Islet of Langerhans (tissue), 1 donor: ENCODE measurements at regions not wholly inside any gene's neighbourhood (a gene's known extent, or its start where the extent isn't known, plus 50 kb on each side); places are given as distances from the start of the nearest gene placed in this dataset.
"Not testable (repeated sequence)": the region's sequence is repeated elsewhere in the genome, so short reads cannot be mapped to it uniquely, and the experiment has no call there.

ENCODE experiments used
- FAIRE-seq: peaks from one replicate; lab custom pipeline; 2011; peaks lifted over from hg19 to GRCh38; lab: Jason Lieb, UNC

DNA sequence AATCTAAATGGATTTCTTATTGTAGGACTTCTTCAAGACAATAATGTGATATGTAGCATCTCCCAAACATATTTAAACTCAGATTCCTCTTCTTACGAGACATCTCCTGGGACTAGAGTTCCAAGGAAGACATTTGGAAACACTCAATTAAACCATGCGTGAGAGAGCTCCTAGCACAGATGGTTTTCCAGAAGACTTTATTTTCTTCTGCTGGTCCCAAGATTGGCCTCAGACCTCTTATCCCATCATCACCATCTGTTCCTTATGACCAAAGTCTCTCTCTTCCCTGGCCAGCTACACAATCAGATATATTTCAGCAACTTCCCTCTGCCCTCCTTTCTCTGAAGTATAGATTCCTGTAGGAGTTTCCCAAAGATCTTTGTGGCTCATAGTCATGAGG is 93.2 kb upstream of the JARID2 start:
- FAIRE-seq: no peak

DNA sequence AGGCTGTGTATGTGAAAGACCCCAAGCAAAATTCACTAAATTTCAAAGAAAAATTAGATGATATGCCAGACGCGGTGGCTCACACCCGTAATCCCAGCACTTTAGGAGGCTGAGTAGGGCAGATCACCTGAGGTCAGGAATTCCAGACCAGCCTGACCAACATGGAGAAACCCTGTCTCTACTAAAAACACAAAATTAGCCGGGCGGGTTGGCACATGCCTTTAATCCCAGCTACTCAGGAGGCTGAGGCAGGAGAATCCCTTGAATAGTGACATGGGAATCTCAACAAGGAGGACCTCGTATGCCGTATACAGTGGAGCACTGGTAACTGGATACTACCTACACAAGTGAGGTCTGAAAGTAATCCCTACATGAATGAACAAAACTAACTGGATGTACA is 92.7 kb upstream of the JARID2 start:
- FAIRE-seq: no peak

DNA sequence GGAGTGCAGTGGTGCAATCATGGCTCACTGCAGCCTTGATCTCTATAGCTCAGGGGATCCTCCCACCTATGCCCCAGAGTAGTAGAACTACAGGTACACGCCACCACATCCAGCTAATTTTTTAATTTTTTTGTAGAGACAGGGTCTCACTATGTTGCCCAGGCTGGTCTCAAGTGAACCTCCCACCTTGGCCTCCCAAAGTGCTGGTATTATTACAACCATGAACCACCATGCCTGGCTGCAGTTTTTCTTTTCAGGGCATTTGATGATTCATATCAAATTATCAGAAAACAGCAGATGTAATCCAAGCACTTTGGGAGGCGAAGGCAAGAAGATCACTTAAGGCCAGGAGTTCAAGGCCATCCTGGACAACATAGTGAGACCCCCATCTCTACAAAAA is 88.4 kb upstream of the JARID2 start:
- FAIRE-seq: no peak

DNA sequence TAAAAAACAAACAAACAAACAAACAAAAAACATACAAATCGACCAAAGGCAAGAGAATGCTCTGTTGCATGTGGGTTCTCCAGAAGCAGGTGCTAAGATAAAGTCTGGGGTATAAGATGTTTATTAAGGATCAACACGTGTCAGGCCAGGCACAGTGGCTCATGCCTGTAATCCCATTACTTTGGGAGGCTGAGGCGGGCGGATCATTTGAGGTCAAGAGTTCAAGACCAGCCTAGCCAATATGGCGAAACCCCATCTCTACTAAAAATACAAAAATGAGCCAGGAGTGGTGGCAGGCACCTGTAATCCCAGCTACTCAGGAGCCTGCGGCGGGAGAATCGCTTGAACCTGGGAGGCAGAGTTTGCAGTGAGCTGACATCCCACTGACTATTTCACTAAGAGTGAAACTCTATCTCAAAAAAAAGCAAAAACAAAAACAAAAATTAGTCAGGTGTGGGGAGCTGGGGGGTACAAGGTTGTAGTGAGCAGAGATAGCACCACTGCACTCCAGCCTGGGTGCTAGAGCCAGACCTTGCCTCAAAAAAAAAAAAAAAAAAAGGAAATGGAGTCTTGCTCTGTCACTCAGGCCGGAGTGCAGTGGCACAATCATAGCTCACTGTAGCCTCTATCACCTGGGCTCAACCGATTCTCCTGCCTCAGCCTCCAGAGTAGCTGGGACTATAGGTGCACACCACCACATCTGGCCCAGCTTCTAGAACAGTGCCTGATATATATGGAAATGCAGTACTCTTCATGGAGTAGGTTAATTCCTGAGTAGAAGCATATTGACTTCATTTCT is 86.8 kb upstream of the JARID2 start:
- FAIRE-seq: no peak

DNA sequence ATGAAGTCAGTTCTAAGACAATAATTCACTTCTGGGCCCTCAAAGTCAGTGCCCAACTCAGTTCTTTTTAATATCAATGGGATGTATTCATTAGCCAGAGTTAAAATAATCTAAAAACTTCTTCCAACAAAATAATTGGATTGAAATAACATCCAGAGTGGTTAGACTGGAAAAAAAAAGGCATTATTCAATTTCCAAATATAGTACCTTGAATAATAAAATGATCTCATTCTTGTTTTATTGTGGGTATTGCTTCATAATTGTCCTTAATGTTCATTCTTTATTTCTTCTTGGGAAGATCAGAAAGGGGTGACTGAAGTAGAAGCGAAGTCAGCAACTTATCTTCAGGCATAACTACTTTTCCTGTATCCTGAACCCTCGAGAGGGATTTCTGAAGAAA is 85.1 kb upstream of the JARID2 start:
- FAIRE-seq: no peak

DNA sequence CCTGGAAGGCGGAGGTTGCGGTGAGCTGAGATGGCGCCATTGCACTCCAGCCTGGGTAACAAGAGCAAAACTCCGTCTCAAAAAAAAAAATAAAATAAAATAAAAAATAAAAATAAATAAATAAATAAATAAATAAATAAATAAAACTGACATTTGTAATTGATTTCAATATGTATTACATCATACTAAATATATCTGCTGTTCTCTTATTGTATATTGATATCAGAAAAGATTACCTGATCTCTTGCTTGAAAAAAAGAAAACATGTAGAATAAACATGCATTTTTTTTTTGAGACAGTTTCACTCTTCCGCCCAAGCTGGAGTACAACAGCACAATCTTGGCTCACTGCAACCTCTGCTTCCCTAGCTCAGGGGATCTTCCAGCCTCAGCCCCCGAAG is 81.0 kb upstream of the JARID2 start:
- FAIRE-seq: not testable (repeated sequence)

DNA sequence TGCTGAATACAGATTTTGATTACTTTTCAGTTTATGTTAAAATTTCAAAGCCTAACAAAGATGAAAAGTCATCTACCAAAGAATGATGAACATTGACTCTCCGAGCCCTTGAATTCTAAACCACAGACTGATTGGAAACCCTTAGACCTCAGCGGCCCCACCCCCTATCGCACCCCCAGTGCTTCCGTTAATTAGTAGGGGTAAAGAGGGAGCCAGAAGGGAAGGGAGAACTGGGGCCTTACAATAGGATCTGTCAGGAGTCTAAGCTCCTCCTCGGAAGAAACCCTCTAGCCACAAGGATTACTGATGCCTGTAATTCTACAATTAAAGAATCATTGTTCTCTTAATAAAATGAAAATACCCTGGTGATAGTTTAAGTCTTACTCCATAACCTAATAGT is 79.7 kb upstream of the JARID2 start:
- no peak for FAIRE-seq

DNA sequence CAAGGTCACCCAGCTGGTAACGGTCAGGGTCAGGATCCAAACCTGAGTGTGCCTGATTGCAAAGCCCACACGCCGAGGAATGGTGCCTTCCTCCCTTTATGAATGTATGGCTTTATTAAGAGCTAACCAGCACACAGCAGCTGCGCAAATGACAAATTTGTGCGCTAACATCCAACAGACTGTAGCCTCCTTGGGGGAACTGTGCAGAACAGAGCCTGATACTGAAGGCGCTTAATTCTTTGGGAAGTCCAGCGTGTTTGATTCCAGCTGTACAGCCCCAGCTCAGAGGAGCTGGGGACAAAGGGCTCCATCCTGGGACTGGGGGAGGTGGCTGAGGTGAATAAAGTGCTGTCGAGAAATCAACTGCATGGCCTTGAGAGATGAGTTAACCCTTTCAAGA is 75.7 kb upstream of the JARID2 start:
- no peak for FAIRE-seq

DNA sequence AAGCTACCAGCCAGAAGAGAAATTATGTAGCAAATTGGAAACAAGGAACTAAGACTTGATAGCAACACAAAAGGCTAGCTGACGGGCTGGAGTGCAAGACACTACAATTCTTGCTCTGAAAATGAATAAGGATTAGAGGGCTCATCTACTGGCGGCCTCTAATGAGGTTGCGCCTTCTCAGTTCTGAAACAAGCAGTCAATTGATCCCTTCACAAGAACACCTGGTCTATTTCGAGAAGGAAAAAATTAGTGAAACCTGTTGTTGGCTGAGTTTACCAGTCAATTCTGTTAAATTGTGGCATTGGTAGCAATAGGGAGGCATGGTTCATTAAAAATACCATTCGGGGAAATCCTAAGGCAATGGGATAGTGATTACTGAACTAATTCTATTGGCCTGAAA is 74.8 kb upstream of the JARID2 start:
- no peak for FAIRE-seq

DNA sequence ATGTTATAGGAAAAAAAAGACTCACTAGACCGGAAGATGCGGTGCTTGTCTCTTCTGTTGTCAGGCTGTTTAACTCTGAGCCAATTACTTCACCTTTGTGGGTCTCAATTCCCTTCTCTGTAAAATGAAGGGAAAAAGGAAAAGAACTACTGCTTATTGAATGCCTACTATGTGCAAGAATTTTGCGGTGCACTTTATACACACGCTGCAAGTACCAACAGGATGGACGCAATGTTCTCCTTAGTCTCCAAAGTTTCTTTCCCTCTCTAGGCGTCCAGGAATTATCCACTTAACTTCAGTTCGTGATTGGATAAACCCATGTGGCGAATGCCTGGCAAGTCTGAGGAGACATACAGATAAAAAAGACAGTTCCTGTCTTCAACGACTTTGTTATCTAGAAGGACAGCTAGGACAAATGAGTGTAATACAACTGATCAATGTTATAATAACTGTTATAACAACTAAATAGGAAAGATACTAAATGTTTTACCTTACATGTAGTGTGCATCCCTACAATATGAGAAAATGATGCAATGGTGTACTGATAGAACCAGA is 69.0 kb upstream of the JARID2 start:
- no peak for FAIRE-seq

DNA sequence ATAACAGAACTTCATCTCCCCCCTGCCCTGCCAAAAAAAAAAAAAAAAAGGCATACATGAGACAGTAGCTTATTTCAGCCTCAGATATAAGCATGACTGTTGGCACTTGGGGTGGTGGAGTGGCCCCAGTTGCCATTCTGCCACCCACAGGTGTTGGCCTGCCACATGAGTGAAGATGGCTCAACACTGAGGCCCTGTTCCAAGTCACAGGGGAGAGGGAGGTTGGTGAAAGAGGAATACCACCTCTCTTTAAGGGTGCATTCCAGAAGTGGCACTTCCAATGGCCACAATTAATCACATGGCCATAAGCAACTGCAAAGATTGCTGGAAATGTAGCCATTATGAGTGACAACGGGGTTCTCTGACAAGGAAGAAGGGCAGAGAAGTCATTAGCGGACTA is 61.9 kb upstream of the JARID2 start:
- FAIRE-seq: no peak

DNA sequence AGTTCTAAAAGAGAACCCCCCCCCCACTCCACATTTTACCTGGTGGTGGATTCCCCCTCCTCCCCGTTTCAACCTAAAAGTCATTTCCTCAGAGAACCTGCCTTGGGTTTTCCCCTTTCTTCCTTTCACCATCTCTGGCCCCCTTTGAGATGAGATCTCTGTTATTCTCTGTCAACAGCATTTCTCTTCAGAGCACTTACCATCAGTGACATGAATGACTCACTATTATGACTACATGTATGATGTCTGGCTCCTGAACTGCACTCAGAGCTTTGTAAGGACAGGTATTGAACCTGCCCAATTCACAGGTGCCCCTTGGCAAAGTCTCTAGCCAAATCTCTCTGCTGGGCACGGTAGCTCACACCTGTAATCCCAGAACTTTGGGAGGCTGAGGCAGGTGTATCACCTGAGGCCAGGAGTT is 61.4 kb upstream of the JARID2 start:
- FAIRE-seq: no peak

DNA sequence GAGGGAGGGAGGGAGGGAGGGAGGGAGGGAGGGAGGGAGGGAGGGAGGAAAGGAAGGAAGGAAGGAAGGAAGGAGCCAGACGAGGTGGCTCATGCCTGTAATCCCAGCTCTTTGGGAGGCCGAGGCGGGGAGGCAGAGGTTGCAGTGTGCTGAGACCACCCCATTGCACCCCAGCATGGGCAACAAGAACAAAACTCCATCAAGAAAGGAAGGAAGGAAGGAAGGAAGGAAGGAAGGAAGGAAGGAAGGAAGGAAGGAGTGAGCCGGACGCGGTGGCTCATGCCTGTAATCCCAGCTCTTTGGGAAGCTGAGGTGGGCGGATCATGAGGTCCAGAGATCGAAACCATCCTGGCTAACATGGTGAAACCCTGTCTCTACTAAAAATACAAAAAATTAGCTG is 60.8 kb upstream of the JARID2 start:
- not testable (repeated sequence) for FAIRE-seq

DNA sequence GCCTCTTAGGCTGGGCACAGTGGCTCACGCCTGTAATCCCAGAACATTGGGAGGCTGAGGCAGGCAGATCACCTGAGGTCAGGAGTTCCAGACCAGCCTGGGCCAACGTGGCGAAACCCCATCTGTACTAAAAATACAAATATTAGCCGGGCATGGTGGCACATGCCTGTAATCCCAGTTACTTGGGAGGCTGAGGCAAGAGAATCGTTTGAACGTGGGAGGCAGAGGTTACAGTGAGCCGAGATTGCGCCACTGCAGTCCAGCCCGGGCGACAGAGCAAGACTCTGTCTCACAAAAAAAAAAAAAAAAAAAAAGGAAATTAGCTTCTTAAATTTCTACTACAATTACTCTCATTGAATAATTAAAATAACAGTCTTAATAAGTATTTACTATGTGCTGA is 52.4 kb upstream of the JARID2 start:
- not testable (repeated sequence) for FAIRE-seq

DNA sequence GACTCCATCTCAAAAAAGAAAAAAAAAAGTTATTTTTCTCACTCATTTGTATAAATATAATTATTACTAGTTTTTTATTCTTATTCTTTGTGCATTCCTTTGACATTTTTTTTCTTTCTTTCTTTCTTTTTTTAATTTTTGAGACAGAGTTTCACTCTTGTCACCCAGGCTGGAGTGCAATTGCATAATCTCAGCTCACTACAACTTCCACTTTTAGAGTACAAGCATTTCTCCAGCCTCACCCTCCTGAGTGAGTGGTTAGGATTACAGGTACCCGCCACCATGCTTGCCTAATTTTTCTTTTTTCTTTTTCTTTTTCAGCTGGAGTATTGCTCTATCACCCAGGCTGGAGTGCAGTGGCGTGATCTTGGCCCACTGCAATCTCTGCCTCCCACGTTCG is 51.4 kb upstream of the JARID2 start:
- no peak for FAIRE-seq
